ENCODE measurements at regions not wholly inside any gene's neighbourhood (a gene's known extent, or its start where the extent isn't known, plus 50 kb on each side); places are given as distances from the start of the nearest gene placed in this dataset.

- Histone ChIP-seq H3K27me3 (ENCODE audit: control insufficient read depth in 1 of 2, insufficient read depth in 2 of 2, low read length in 2 of 2) (no peaks in the 10 kb centered on the region), H3K27ac (ENCODE audit: low read depth in 2 of 2, low read length in 1 of 2) (no peak overlapping the region), H3K4me3 (ENCODE audit: low read depth in 1 of 2, low read length in 2 of 2) (no peak overlapping the region), H3K36me3 (ENCODE audit: control insufficient read depth in 2 of 2, insufficient read depth in 2 of 2, low read length in 1 of 2) (no peaks in the 10 kb centered on the region), H3K9me3 (ENCODE audit: control insufficient read depth in 2 of 2, insufficient read depth in 1 of 2, low read depth in 1 of 2, low read length in 1 of 2) (peaks cover 0 to 3% of the 10 kb centered on the region in 2 donors), H3K4me1 (ENCODE audit: control insufficient read depth in 2 of 2, insufficient read depth in 2 of 2, low read length in 1 of 2) (no peaks in the 10 kb centered on the region)
- WGBS, 2 donors = 67 to 85% methylated on average over 4 of the region's 4 CpGs
Observed at GRCh38 chr10:6365384-6365783, 162.7 kb downstream of the PFKFB3 start.
